Stimulated activated effector memory CD8-positive, alpha-beta T cell treated with anti-CD3 and anti-CD28 coated beads, Interleukin-12 subunit alpha, Interleukin-12 subunit beta, amount 100 ng/mL, for 72 hours (primary cell): ENCODE measurements at regions not wholly inside any gene's neighbourhood (a gene's known extent, or its start where the extent isn't known, plus 50 kb on each side); places are given as distances from the start of the nearest gene placed in this dataset.
"Not testable (repeated sequence)": the region's sequence is repeated elsewhere in the genome, so short reads cannot be mapped to it uniquely, and the experiment has no call there.

Experiments used
- ATAC-seq: fragments of 150-1000 bp; cut with Tn5 transposase; 2 replicates; pipeline ENCODE4 v1.10.0; 2021
- DNase-seq, 2 donors: peaks; one replicate each; pipeline ENCODE4 v3.0.0; 2021 to 2022; ENCODE audit warnings: low spot score in 2 of 2
- H3K27ac Mint-ChIP-seq: one replicate; pipeline ENCODE4 v1.8.0; 2022; ENCODE audit warnings: mild to moderate bottlenecking, mixed read lengths
- H3K36me3 Mint-ChIP-seq: one replicate; pipeline ENCODE4 v1.8.0; 2022; ENCODE audit warnings: mild to moderate bottlenecking, mixed read lengths
- H3K4me1 Mint-ChIP-seq: one replicate; pipeline ENCODE4 v1.8.0; 2022; ENCODE audit warnings: mixed read lengths
- H3K4me3 Mint-ChIP-seq: one replicate; pipeline ENCODE4 v1.8.0; 2022; ENCODE audit warnings: mild to moderate bottlenecking, mixed read lengths
- H3K9me3 Mint-ChIP-seq: one replicate; pipeline ENCODE4 v1.8.0; 2022; ENCODE audit warnings: mixed read lengths

GRCh38 chr1:166579557-166580501 lies 259.4 kb upstream of the POGK start:
- no peaks in the 10 kb centered on the region for H3K9me3 Mint-ChIP-seq
- no peak overlapping the region for H3K27ac Mint-ChIP-seq
- H3K36me3 Mint-ChIP-seq: no peaks in the 10 kb centered on the region
- no peak overlapping the region for H3K4me3 Mint-ChIP-seq
- DNase-seq (no peak), ATAC-seq (no peak)
- no peaks in the 10 kb centered on the region for H3K4me1 Mint-ChIP-seq

GRCh38 chr1:166588741-166589140 lies 250.5 kb upstream of the POGK start:
- Mint-ChIP-seq H3K4me1 (no peaks in the 10 kb centered on the region), H3K4me3 (no peak overlapping the region), H3K9me3 (no peaks in the 10 kb centered on the region), H3K27ac (no peak overlapping the region), H3K36me3 (no peaks in the 10 kb centered on the region)
- DNase-seq: no peak
- no peak for ATAC-seq

GRCh38 chr1:166590161-166590560 lies 249.1 kb upstream of the POGK start:
- no peaks in the 10 kb centered on the region for H3K9me3 Mint-ChIP-seq
- no peak overlapping the region for H3K4me3 Mint-ChIP-seq
- no peak overlapping the region for H3K27ac Mint-ChIP-seq
- DNase-seq (no peak), ATAC-seq (no peak)
- H3K36me3 Mint-ChIP-seq: no peaks in the 10 kb centered on the region
- H3K4me1 Mint-ChIP-seq: no peaks in the 10 kb centered on the region

GRCh38 chr1:166594646-166595045 lies 244.6 kb upstream of the POGK start:
- no peaks in the 10 kb centered on the region for H3K36me3 Mint-ChIP-seq
- H3K27ac Mint-ChIP-seq: no peak overlapping the region
- H3K9me3 Mint-ChIP-seq: no peaks in the 10 kb centered on the region
- DNase-seq: no peak
- no peaks in the 10 kb centered on the region for H3K4me1 Mint-ChIP-seq
- ATAC-seq: no peak
- H3K4me3 Mint-ChIP-seq: no peak overlapping the region

- H3K27ac Mint-ChIP-seq: no peak overlapping the region
- H3K36me3 Mint-ChIP-seq: no peaks in the 10 kb centered on the region
- H3K4me3 Mint-ChIP-seq: no peak overlapping the region
- DNase-seq (no peak), ATAC-seq (no peak)
- H3K9me3 Mint-ChIP-seq: no peaks in the 10 kb centered on the region
- H3K4me1 Mint-ChIP-seq: no peaks in the 10 kb centered on the region
These were observed 241.8 kb upstream of the POGK start for GRCh38 chr1:166597516-166597915.

GRCh38 chr1:166600574-166600973 lies 238.7 kb upstream of the POGK start:
- no peak overlapping the region for H3K27ac Mint-ChIP-seq
- no peaks in the 10 kb centered on the region for H3K4me1 Mint-ChIP-seq
- H3K36me3 Mint-ChIP-seq: no peaks in the 10 kb centered on the region
- H3K9me3 Mint-ChIP-seq: no peaks in the 10 kb centered on the region
- H3K4me3 Mint-ChIP-seq: no peak overlapping the region
- DNase-seq: no peak
- no peak for ATAC-seq

- no peak for DNase-seq
- H3K36me3 Mint-ChIP-seq: no peaks in the 10 kb centered on the region
These were observed 237.5 kb upstream of the POGK start for GRCh38 chr1:166601650-166602278.

GRCh38 chr1:166602801-166603200 lies 236.5 kb upstream of the POGK start:
- not testable (repeated sequence) for H3K9me3 Mint-ChIP-seq, DNase-seq, ATAC-seq, H3K4me3 Mint-ChIP-seq, H3K4me1 Mint-ChIP-seq, H3K36me3 Mint-ChIP-seq, H3K27ac Mint-ChIP-seq

More at GRCh38 chr1:166601650-166602278, 237.5 kb upstream of the POGK start:
- H3K4me1 Mint-ChIP-seq: no peaks in the 10 kb centered on the region
- H3K4me3 Mint-ChIP-seq: no peak overlapping the region
- H3K9me3 Mint-ChIP-seq: no peaks in the 10 kb centered on the region
- no peak for ATAC-seq
- H3K27ac Mint-ChIP-seq: no peak overlapping the region

GRCh38 chr1:166603296-166603695 lies 236.0 kb upstream of the POGK start:
- Mint-ChIP-seq H3K4me3 (no peak overlapping the region), H3K4me1 (no peaks in the 10 kb centered on the region), H3K9me3 (no peaks in the 10 kb centered on the region), H3K27ac (no peak overlapping the region), H3K36me3 (no peaks in the 10 kb centered on the region)
- no peak for ATAC-seq
- DNase-seq: no peak

- no peaks in the 10 kb centered on the region for H3K9me3 Mint-ChIP-seq
- no peak for DNase-seq
- H3K36me3 Mint-ChIP-seq: no peaks in the 10 kb centered on the region
- H3K27ac Mint-ChIP-seq: no peak overlapping the region
- no peak for ATAC-seq
- H3K4me3 Mint-ChIP-seq: no peak overlapping the region
- no peaks in the 10 kb centered on the region for H3K4me1 Mint-ChIP-seq
These were observed 234.1 kb upstream of the POGK start for GRCh38 chr1:166605137-166605536.

GRCh38 chr1:166612886-166613285 lies 226.4 kb upstream of the POGK start:
- no peak overlapping the region for H3K4me3 Mint-ChIP-seq
- no peak overlapping the region for H3K27ac Mint-ChIP-seq
- no peaks in the 10 kb centered on the region for H3K36me3 Mint-ChIP-seq
- ATAC-seq (no peak), DNase-seq (no peak)
- no peaks in the 10 kb centered on the region for H3K9me3 Mint-ChIP-seq
- H3K4me1 Mint-ChIP-seq: no peaks in the 10 kb centered on the region

- H3K36me3 Mint-ChIP-seq: no peaks in the 10 kb centered on the region
- DNase-seq (no peak), ATAC-seq (no peak)
- no peak overlapping the region for H3K27ac Mint-ChIP-seq
- no peak overlapping the region for H3K4me3 Mint-ChIP-seq
- no peaks in the 10 kb centered on the region for H3K4me1 Mint-ChIP-seq
- H3K9me3 Mint-ChIP-seq: no peaks in the 10 kb centered on the region
These were observed 223.1 kb upstream of the POGK start for GRCh38 chr1:166616206-166616605.

GRCh38 chr1:166626711-166627110 lies 212.6 kb upstream of the POGK start:
- no peak overlapping the region for H3K27ac Mint-ChIP-seq
- H3K36me3 Mint-ChIP-seq: no peaks in the 10 kb centered on the region
- DNase-seq (no peak), ATAC-seq (no peak)
- H3K9me3 Mint-ChIP-seq: no peaks in the 10 kb centered on the region
- H3K4me1 Mint-ChIP-seq: no peaks in the 10 kb centered on the region
- H3K4me3 Mint-ChIP-seq: no peak overlapping the region

- Mint-ChIP-seq H3K9me3 (no peaks in the 10 kb centered on the region), H3K27ac (no peak overlapping the region), H3K36me3 (no peaks in the 10 kb centered on the region), H3K4me3 (no peak overlapping the region), H3K4me1 (no peaks in the 10 kb centered on the region)
- DNase-seq: no peak
- no peak for ATAC-seq
These were observed 211.7 kb upstream of the POGK start for GRCh38 chr1:166627558-166627957.

GRCh38 chr1:166628259-166628658 lies 211.0 kb upstream of the POGK start:
- no peaks in the 10 kb centered on the region for H3K4me1 Mint-ChIP-seq
- no peaks in the 10 kb centered on the region for H3K9me3 Mint-ChIP-seq
- no peak overlapping the region for H3K4me3 Mint-ChIP-seq
- no peak overlapping the region for H3K27ac Mint-ChIP-seq
- no peaks in the 10 kb centered on the region for H3K36me3 Mint-ChIP-seq
- ATAC-seq (no peak), DNase-seq (no peak)

- Mint-ChIP-seq H3K4me1 (no peaks in the 10 kb centered on the region), H3K27ac (no peak overlapping the region)
- no peak for ATAC-seq
These were observed 209.3 kb upstream of the POGK start for GRCh38 chr1:166629946-166630345.

More at GRCh38 chr1:166629946-166630345, 209.3 kb upstream of the POGK start:
- Mint-ChIP-seq H3K9me3 (no peaks in the 10 kb centered on the region), H3K4me3 (no peak overlapping the region), H3K36me3 (no peaks in the 10 kb centered on the region)
- no peak for DNase-seq
